SU-DHL-6 (cell line): ENCODE measurements at regions not wholly inside any gene's neighbourhood (a gene's known extent, or its start where the extent isn't known, plus 50 kb on each side); places are given as distances from the start of the nearest gene placed in this dataset.

ENCODE experiments used
- H2AFZ ChIP-seq: fragments of 200-600 bp; sonication (generic); 2 replicates; pipeline ENCODE4 v1.6.1; 2014; ENCODE audit warnings: low read depth, mild to moderate bottlenecking, moderate library complexity, mixed read lengths, antibody characterized with exemption, low read length; ENCODE audit not compliant: severe bottlenecking
- H3F3A ChIP-seq: fragments of 200-600 bp; shearing (Covaris generic); 2 replicates; pipeline ENCODE4 v1.6.0; 2016; ENCODE audit warnings: antibody characterized with exemption, mild to moderate bottlenecking; ENCODE audit not compliant: insufficient read depth
- H3K27ac ChIP-seq: fragments of 200-600 bp; sonication (generic); 2 replicates; pipeline ENCODE4 v1.5.1; 2016; ENCODE audit warnings: low read depth, mild to moderate bottlenecking, low read length, moderate library complexity, mixed read lengths
- H3K27me3 ChIP-seq: fragments of 200-600 bp; sonication (generic), shearing (Covaris generic); 2 replicates; pipeline ENCODE4 v1.6.0; 2014; ENCODE audit warnings: mild to moderate bottlenecking, low read length
- H3K36me3 ChIP-seq: fragments of 200-600 bp; sonication (generic); 2 replicates; pipeline ENCODE4 v1.6.1; 2014; ENCODE audit warnings: mild to moderate bottlenecking, low read length, mixed read lengths
- H3K4me2 ChIP-seq: fragments of 300-600, 200-600 bp; shearing (Covaris generic), sonication (generic); 2 replicates; pipeline ENCODE4 v1.6.0; 2014; ENCODE audit warnings: low read length, low read depth, mild to moderate bottlenecking; ENCODE audit not compliant: poor library complexity, severe bottlenecking
- H3K4me3 ChIP-seq: fragments of 200-600 bp; sonication (generic); 2 replicates; pipeline ENCODE4 v1.5.1; 2014; ENCODE audit warnings: antibody characterized with exemption, low read length, mild to moderate bottlenecking, mixed read lengths; ENCODE audit not compliant: insufficient read depth, poor library complexity, severe bottlenecking
- H3K79me2 ChIP-seq: fragments of 200-600 bp; sonication (generic); 2 replicates; pipeline ENCODE4 v1.6.1; 2014; ENCODE audit warnings: mild to moderate bottlenecking, low read length, moderate library complexity; ENCODE audit not compliant: insufficient read depth
- H3K9ac ChIP-seq: fragments of 200-600 bp; sonication (generic); 2 replicates; pipeline ENCODE4 v1.7.0; 2014; ENCODE audit warnings: mild to moderate bottlenecking, low read length
- H3K9me2 ChIP-seq: fragments of 200-600 bp; sonication (generic); replicated peaks from 2 replicates; pipeline ENCODE4 v1.6.1; 2014; ENCODE audit warnings: low read length; ENCODE audit not compliant: insufficient read depth
- H3K9me3 ChIP-seq: fragments of 200-600 bp; sonication (generic); 2 replicates; pipeline ENCODE4 v1.6.1; 2014; ENCODE audit warnings: low read length, mixed read lengths; ENCODE audit not compliant: insufficient read depth
- H4K20me1 ChIP-seq: fragments of 200-600 bp; sonication (generic); 2 replicates; pipeline ENCODE4 v1.6.1; 2014; ENCODE audit warnings: low read depth, mild to moderate bottlenecking, antibody characterized with exemption, low read length, moderate library complexity, mixed read lengths
- CTCF ChIP-seq: fragments of 200-600 bp; sonication (generic); IDR thresholded peaks from one replicate; pipeline ENCODE4 v1.5.1; 2017; ENCODE audit warnings: antibody characterized with exemption, mild to moderate bottlenecking, low read length, moderate library complexity; ENCODE audit not compliant: insufficient read depth, poor library complexity, severe bottlenecking
- EZH2phosphoT487 ChIP-seq: fragments of 200-600 bp; sonication (generic), shearing (Covaris generic); conservative IDR thresholded peaks from 2 replicates; pipeline ENCODE4 v1.6.1; 2018; ENCODE audit warnings: mild to moderate bottlenecking, antibody characterized with exemption, low read length, moderate library complexity, mixed read lengths

GRCh38 chr7:48992816-48993215 is 68.5 kb downstream of the CDC14C start:
- H4K20me1 ChIP-seq = no peaks in the 10 kb centered on the region
- H3K9me2 ChIP-seq = no peaks in the 10 kb centered on the region
- H3K4me2 ChIP-seq = no peak overlapping the region
- no peak overlapping the region for H3K4me3 ChIP-seq
- H3K27me3 ChIP-seq = no peaks in the 10 kb centered on the region
- no peaks in the 10 kb centered on the region for H3F3A ChIP-seq
- H3K9me3 ChIP-seq = no peaks in the 10 kb centered on the region
- no peaks in the 10 kb centered on the region for H3K36me3 ChIP-seq
- TF ChIP-seq EZH2phosphoT487 (no peak), CTCF (no peak)
- H2AFZ ChIP-seq = no peak overlapping the region
- H3K9ac ChIP-seq = no peak overlapping the region
- H3K27ac ChIP-seq = no peak overlapping the region
- no peaks in the 10 kb centered on the region for H3K79me2 ChIP-seq

GRCh38 chr7:49001610-49002033 is 77.3 kb downstream of the CDC14C start:
- TF ChIP-seq EZH2phosphoT487 (no peak), CTCF (peak; percentile 83)
- no peaks in the 10 kb centered on the region for H3K9me2 ChIP-seq
- no peaks in the 10 kb centered on the region for H4K20me1 ChIP-seq
- H3K9ac ChIP-seq = no peak overlapping the region
- no peak overlapping the region for H3K27ac ChIP-seq
- no peaks in the 10 kb centered on the region for H3K79me2 ChIP-seq
- no peaks in the 10 kb centered on the region for H3K27me3 ChIP-seq
- no peaks in the 10 kb centered on the region for H3K36me3 ChIP-seq
- H3K9me3 ChIP-seq = no peaks in the 10 kb centered on the region
- H3K4me3 ChIP-seq = no peak overlapping the region
- no peaks in the 10 kb centered on the region for H3F3A ChIP-seq
- H3K4me2 ChIP-seq = no peak overlapping the region
- peak overlapping the region; percentile 69 for H2AFZ ChIP-seq

GRCh38 chr7:49010717-49011116 is 86.4 kb downstream of the CDC14C start:
- H3K9me3 ChIP-seq = 0 out of 2 replicates have a peak, but pooled peaks cover 4% of the 10 kb centered on the region
- no peak overlapping the region for H3K4me3 ChIP-seq
- H3K79me2 ChIP-seq = no peaks in the 10 kb centered on the region
- H3K4me2 ChIP-seq = no peak overlapping the region
- no peaks in the 10 kb centered on the region for H3F3A ChIP-seq
- no peak overlapping the region for H3K9ac ChIP-seq
- no peaks in the 10 kb centered on the region for H3K9me2 ChIP-seq
- no peak overlapping the region for H3K27ac ChIP-seq
- H3K27me3 ChIP-seq = no peaks in the 10 kb centered on the region
- H4K20me1 ChIP-seq = no peaks in the 10 kb centered on the region
- H2AFZ ChIP-seq = no peak overlapping the region
- no peaks in the 10 kb centered on the region for H3K36me3 ChIP-seq
- no peak for TF ChIP-seq CTCF
